RCC 7860 (cell line): ENCODE measurements at regions not wholly inside any gene's neighbourhood (a gene's known extent, or its start where the extent isn't known, plus 50 kb on each side); places are given as distances from the start of the nearest gene placed in this dataset.

Experiments used
- DNase-seq: peaks from one replicate; pipeline ENCODE4 v3.0.0-alpha.2; 2015; ENCODE audit warnings: low spot score
- FAIRE-seq: peaks from 2 replicates; lab custom pipeline; 2012; peaks lifted over from hg19 to GRCh38; lab: Jason Lieb, UNC

DNA sequence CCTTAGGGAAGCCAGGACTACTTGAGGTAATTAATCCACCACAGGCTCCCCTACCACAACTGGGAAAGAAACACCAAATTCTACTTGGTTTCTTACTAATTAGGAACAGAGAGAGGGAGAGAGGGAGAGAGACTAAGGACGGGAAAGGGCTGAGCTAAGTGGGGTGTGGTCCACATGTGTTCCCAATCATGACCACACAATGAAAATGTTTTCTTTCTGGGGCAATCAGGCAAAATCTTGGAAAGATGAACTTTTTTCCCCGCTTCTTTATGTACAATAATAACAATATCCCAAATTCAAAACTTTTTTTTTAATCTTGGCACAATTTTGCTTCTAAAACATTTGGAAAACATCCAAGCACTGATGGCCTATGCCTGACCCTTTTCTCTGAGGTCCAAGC lies 734.4 kb downstream of the MAFB start:
- FAIRE-seq (no peak), DNase-seq (no peak)

DNA sequence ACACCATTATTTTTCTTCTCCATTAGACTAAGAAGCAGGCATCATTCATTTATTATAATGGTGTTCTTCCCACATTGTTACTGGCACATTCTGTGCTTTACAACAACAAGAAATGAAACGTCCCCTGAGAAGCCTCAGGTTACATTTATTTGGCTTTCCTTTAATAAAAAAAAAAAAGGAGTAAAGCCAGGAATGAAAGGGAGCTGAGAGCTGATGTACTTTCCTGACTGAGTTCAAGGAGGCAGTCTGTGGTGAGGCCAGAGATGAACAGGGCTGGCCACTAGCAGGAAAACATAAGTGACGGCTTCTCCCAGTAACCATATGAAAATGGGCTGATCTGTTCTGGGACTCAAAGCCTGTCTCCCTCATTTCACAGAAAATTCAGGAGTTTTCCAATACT lies 742.1 kb downstream of the MAFB start:
- DNase-seq (no peak), FAIRE-seq (no peak)

DNA sequence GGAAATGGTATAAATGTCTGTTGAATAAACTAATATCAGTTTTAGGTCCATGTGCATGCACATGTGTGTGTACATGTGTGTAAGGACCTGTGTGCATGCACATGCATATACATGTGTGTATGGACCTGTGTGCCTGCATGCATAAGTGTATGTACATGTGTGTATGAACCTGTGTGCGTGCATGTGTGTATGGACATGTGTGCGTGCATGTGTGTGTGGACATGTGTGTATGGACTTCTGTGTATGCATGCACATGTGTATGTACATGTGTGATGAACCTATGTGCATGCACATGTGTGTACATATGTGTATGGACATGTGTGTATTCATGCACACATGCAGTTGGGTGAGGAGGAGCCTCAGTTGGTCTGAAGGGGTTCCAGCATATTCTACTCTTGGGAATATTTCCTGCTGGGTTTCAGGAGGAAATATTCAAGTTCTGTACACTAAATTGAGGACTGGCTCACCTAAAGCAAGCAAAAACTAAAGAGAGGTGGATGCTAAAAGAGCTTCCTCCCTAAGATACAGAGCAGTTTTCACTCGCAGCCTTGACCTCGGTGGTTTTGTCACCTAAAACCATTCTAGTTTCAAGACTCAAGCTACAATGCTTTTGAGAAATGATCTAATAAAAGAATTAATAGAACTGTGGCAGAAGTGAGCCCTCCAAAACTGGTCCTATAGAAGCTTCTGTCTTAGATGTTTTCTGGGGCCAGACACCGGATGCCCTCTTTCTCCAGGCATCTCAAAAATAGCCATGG lies 742.8 kb downstream of the MAFB start:
- no peak for FAIRE-seq
- DNase-seq = no peak

DNA sequence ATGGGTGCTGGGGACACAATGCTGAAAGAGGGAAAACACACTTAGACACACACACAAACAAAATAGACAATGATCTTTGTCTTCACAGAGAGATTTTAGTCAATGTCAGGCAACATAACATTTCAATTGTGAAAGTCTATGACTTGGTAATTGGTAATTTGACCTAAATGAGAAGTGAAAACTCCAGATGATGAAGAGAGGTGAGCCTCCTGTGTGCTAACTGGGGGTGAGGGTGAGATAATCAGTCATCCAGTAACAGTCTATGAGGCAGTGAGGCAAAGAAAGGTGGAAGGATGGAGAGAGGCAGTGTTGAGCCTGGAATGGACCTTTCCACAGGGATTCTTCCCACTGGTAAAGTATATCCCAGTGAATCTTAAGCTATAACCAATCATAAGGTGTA lies 744.2 kb downstream of the MAFB start:
- no peak for DNase-seq
- FAIRE-seq = no peak

DNA sequence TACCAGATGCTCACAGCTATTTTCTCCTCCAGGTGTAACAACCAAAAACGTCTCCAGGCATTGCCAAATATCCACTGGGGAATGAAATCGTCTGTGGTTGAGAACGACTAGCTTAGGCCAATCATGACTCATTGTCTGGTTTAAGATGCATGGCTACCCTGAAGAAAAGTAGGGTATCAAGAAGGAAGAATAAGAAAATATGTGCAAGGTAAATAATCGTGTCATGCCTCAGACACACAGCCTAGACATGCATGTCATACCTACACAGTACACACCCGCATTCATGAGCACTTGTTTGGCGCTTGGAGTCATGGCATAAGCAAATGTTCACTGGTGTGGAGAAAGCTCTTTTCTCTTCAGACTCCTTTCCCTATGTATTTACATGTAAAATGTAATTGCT lies 745.7 kb downstream of the MAFB start:
- DNase-seq (no peak), FAIRE-seq (no peak)

DNA sequence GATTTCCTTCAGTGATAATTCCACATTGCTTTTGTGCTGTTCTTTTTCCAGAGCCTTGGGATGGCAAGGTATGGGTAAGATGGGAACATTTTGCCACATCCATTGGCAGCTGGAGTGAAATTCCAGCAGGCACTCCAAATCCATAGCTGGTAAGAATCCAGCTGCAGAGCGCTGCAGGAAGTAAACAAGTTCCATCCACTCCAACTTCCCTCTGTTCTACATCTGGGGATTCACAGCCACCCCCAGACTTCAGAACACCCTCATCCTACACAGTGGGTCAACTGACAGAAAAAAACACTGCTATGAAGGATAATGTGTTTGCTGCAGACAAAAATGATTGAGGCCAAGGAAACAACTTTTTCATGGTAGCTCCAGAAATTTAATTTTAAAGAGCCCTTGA lies 747.8 kb downstream of the MAFB start:
- DNase-seq (no peak), FAIRE-seq (no peak)

DNA sequence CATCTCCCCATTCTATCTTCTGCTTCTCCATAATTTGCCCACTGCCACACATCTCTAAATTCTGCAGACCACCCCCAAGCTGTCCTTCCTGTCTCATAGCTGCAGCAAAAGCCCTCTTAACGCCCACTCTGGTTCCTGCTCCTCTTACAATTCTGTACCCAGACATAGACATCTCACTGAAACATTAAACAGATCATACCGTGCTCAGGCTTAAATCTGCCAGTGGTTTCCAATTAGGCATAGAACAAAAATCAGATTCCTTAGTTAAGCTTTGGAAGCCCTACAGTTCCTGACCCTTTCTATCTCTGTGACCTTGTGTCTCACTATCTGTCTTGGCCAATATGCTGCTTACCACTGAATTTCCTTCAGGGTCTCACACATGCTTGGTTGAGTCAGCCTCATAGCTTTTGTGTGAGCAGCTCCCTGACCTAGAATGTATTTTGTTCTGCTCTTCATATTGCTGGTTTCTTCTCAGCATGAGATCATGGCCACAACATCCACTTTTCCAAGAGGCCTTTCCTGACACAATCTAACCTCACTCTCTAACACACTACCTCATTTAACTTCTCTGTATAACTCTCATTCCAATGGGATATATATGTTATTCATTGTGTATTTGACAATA lies 749.7 kb downstream of the MAFB start:
- no peak for FAIRE-seq
- DNase-seq = no peak

DNA sequence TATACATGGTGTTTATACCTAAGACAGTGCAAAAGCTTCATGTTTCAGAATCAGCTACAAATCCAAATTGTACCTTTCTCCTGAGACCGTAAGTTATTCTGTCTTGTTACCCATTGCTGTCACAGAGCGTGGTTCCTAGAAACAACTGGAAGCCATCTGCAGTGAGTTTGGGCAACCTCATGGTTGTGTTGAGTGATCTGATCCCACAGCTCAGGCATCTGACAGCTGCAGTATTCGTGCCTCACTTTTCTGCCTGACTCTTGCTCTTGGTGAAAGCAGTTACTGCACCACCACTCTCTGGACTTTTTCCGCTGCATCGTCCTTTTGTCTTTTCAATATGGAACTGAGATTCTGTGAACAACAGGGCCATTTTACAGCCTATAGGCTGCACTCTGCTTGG lies 752.6 kb downstream of the MAFB start:
- DNase-seq (no peak), FAIRE-seq (no peak)

DNA sequence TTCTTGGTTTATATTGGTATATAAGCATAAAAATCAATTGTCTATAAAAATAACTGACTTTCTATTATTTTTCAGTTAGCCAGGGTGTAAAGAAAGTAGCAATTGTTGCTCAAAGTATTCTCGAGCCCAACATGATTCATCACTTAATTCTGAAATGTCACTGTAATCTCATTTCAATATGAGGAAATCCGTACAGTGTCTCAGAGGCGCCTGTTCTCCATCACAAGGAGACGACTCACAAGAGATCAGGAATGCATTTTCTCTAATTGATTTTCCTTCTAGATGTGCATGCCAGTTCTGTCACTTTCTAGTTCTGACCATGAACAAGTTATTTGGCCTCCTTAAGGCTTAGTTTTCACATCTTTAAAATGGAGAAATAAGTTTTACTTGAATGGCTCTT lies 753.1 kb downstream of the MAFB start:
- DNase-seq (no peak), FAIRE-seq (no peak)

DNA sequence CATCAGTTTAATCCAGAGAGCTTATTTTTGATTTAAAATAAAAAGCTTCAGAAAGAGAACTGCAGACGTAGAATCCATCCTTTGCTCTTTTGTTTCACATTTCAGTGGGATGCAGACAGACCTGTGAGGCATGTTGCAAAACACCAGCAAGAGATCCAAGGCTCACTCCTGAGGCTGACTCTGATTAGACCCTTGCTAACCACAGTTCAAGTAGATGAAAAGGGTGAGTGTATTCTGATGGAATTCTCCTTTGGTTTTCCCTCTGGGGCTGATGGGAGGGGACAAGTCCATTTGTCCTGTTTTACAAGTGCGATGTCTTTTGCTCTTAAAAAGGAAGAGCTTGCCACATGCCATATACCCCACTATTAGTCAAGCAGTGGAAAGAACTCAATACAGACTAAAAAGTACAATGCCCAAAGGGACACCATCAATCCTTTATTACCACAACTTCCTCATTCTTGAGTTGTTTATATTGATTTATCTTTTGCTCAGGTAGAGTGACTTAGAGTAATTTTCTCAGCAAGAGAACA lies 772.7 kb downstream of the MAFB start:
- no peak for DNase-seq
- no peak for FAIRE-seq

DNA sequence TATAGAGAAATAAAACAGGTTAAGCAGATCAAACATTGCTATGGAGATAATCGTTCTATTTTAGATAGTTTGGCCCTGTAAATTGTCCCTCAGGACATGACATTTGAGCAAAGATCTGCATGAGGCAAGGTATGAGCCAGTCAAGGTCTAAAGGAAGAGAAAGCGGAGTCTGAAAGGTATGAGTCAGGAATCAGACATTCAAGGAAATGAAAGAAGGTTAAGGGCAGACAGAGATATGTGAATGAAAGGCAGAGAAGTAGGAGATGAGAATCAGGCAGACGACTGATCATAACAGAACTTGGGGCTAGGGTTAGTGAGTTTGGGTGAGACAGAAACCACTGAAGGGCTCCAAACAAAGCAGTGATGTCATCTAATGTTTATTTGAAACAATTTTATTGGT lies 775.8 kb downstream of the MAFB start:
- FAIRE-seq (no peak), DNase-seq (no peak)

DNA sequence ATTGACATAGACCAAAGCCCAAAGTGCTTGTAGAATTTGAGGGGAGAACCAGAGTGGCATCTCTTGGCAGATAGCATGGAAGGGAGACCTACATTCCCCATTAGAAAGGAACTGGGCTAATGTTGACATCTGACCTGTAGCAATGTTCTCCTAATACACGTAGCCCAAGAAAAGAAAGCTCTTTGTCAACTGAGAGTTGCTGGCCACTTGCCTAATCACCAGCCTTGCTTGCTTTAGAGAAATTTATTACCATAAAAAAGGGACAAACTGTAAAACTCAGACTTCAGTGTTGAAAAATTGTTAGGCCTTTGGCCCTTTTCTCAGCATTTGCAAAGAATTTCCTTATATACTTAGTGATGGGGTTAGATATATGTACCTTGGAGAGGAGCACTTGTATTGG lies 777.5 kb downstream of the MAFB start:
- FAIRE-seq (no peak), DNase-seq (no peak)

DNA sequence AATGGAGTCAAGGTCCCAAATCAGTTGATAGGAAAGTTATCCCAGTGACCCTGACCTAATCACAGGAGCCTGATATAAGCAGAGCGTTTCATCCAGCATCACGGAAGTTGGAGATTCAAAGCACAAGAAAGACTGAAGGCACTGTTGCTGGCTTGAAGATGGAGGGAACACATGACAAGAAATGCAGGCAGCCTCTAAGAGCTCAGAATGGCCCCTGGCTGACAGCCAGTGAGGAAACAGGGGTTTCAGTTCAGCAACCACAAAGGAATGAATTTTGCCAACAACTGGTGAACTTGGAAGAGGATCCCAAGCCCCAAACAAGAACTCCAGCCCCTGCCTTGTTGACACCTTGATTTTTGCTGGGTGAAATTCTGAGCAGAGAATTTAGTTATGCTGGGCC lies 778.5 kb downstream of the MAFB start:
- DNase-seq (no peak), FAIRE-seq (no peak)

DNA sequence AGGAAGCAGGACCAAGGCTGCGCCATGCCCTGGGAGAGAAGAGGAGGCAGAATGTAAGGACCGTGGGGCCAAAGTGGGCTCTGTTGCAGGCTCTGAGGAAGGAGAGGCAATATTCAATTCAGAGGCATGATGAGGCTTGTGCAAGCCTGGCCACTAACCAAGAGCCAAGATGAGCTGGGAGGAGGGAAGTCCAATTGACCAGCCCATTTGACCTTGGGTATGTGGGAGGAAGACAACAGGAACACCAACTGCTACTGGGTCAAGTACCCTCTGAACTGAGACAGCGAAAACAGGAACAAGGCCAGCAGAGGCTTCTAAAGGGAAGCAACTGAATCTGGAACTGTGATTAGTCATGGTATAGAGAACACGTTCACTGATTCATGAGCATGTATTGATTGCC lies 779.6 kb downstream of the MAFB start:
- FAIRE-seq (no peak), DNase-seq (no peak)

DNA sequence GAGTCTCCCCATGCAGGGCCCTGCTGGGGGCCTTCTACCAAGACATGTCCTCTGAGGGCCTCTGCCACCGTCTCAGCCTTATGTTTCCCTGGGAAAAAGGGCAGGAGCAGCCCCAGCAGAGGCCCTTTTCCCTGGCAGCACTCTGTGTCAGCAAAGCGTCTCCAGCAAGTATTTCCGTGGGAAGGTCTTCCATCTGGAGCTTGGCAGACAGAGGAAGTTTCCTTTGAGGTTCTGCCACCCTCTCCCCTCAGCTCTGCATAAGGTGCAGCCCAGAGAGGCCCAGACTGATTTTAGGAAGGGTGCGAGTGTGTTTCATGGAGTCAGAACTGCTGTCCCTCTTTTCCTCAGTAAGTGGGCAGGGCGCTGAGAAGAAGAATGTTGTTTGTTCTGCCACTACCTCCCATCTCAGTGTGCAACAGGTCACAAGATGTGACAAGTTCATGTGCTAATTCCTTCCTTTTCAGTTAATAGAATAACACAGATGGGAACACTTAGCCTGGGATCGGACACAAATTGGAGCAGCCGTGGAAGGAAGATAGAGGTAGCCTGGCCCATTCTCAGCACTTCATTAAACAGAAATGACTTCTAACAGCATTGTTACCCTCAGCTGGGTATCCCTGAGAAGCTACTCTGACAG lies 784.4 kb downstream of the MAFB start:
- DNase-seq (no peak), FAIRE-seq (no peak)

DNA sequence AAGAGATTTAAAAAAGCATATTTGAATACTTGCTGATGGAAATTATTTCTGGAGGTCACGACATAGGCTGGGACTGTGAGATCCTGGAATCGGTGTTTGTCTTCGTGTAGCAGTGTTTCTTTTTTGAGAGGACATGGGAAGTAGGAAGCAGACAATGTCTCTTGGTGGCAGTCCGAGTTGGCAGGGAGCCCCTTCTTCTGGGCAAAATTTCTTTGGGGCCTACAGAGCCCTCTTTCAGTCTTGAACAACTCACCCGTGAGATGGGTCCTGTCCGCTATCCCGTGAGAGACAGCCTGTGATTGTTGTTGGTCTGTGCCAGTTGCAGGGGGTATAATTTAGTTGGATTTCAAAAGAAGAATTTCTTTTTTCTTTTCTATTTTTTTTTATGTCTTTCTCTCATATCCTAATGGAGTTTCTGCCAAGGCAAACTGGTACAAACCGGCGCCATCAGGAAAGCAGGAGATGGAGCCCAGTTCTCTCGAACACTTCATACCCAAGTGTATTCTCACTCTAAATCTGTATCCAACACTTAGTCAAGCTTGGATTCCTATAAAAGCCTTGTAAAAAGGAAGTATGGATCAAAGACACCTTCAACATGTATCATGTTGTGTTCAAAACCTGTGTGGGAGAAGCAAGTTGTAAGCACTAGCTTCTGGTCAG lies 785.1 kb downstream of the MAFB start:
- FAIRE-seq = no peak

DNA sequence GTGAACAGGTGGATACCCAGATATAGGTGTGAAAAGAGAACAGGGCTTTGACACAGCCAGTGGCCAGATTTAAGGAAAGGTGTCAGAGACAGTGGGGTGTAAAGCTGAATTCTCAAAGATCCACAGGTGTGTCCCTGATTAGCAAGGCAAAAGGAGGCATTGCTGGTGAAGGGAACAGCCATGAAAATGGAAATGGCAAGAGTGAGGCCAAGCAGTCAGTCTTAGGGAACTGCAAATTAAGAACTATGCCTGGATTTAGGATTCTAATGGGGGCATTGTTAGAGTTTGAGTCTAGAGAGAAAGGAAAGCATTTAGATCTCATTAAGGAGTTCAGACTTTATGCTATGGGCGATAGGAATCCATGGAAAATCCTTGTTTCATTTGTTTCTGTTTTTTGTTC lies 789.2 kb downstream of the MAFB start:
- DNase-seq (no peak), FAIRE-seq (no peak)

More for the DNA sequence above, 785.1 kb downstream of the MAFB start:
- no peak for DNase-seq

DNA sequence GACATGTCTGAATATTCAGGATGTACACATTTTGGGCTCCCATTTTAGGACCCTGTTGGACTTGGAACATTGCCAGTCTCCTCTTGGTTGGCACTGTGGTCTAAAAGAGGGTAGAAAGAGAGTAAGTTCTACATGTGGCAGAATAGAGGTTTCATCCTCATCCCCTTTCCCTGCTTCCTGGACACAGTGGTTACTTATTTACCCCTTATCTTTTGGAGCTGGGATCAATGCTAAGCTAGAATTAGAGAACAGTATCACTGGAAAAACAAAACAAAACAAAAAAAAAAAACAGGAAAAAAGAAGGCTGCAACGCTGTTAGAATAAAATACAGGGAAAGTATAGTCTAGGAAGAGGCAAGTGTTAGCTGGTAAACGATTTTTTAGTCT lies 790.6 kb downstream of the MAFB start:
- no peak for DNase-seq
- FAIRE-seq = no peak

DNA sequence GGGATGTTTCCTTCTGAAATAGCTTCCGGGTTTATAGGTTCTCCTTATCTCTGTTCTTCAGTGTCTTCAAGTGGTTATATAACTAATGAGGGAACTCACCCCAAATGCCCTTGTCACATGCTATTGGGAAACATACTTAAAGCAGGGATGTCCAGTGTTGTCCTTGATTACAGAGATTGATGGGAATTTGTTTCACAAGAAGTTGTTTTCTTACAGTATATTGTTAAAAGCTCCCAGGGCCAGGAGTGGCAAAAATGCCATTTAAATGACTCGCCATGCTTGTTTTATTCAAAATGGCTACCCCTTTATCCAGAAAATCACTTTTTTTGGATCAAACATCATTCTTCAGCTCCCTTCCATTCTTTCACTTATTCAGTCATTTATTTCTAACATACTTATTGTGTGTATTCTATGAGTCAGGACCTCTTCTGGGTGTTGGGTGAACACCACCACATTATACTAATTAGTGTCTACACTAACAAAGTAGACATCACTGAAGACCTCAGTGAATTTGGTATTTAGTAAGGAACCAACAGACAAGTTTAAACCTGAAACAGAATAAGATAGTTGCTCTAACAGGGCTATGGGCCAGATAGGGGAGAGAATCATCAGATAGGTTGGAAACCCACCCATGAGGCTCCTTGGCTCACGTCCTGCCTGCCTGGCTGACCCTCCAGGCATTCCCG lies 791.1 kb downstream of the MAFB start:
- FAIRE-seq (no peak), DNase-seq (no peak)

DNA sequence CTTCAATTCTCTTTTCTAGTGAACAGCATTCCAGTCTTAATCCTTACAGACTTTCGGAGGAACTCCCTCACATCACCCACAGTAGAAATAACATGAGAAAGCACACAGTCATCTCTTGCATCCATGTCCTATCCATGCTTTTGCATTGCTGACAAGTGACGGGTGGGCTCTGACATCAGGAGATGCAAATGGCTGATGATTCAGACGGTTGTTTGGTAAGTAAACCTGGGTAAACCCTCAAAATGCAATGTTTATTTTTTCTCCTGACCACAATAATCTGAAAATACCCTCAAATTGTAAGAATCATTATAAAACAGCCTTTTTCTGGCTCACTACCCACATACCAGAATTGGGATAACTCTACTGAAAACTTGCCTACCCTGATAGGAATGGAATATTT lies 792.0 kb downstream of the MAFB start:
- no peak for FAIRE-seq
- DNase-seq = no peak

DNA sequence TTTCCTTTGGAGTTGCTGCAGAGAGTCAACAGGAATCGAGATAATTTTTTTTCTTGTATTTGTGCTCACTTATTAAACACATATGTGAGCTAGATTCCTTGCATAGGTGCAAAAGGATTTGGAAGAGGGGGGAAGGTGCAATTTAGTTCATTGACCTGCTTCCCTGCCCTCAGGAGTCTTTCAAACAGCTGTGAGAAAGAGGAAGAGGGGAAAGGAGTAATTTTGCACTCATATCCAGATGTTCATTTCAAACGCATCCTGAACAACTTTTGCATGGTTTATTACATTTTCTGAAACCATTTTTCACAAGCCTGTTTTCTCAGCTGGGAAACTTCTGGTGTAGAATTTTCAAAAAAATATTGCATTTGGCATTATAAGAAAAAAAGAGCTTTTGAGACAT lies 795.0 kb downstream of the MAFB start:
- DNase-seq (no peak), FAIRE-seq (no peak)
